Peyer's patch (tissue), 4 donors: ENCODE measurements at regions not wholly inside any gene's neighbourhood (a gene's known extent, or its start where the extent isn't known, plus 50 kb on each side); places are given as distances from the start of the nearest gene placed in this dataset.

Experiments
- CTCF ChIP-seq, 6 experiments: fragments of 450-650 bp in 4 of 6; fragments of 200-600 bp in 2 of 6; sonication (generic) in 1 of 6; IDR thresholded peaks; one replicate each; pipeline ENCODE4 v1.5.1; 2017 to 2019; ENCODE audit warnings: antibody characterized with exemption in 6 of 6, mild to moderate bottlenecking in 3 of 6, moderate library complexity in 1 of 6
- POLR2A ChIP-seq, 2 donors: fragments of 450-650 bp; IDR thresholded peaks; one replicate each; pipeline ENCODE4 v1.5.1; 2017; ENCODE audit warnings: antibody characterized with exemption in 2 of 2, mild to moderate bottlenecking in 2 of 2, moderate library complexity in 2 of 2

GRCh38 chr10:25738776-25739175 lies 195.3 kb upstream of the MYO3A start:
- no peak for TF ChIP-seq CTCF (IDR thresholded peaks at IDR 0.05)
- no peak for TF ChIP-seq POLR2A (IDR thresholded peaks at IDR 0.05)
